GM18498 (cell line): ENCODE measurements at regions not wholly inside any gene's neighbourhood (a gene's known extent, or its start where the extent isn't known, plus 50 kb on each side); places are given as distances from the start of the nearest gene placed in this dataset.

Source experiments
- ATAC-seq: cut with Tn5 transposase; IDR thresholded peaks from one replicate; pipeline ENCODE4 v1.9.1; 2021; ENCODE audit warnings: mild to moderate bottlenecking, moderate library complexity; ENCODE audit not compliant: unreplicated experiment

DNA sequence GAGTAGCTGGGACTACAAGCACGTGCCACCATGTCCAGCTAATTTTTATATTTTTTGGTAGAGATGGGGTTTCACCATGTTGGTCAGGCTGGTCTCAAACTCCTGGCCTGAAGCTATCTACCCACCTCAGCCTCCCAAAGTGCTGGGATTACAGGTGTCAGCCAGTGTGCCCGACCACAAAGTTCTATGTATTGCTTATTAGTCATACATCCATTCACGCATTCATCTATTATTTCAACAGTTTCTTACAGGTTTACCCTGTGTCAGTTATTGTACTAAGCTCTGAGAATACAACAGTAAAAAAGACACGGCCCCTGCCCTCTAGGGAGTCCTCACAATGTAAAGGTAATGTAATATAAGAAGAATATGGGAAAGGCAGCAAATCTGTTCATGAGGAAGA, 188.9 kb upstream of the BTG1 start:
- ATAC-seq, result no peak

DNA sequence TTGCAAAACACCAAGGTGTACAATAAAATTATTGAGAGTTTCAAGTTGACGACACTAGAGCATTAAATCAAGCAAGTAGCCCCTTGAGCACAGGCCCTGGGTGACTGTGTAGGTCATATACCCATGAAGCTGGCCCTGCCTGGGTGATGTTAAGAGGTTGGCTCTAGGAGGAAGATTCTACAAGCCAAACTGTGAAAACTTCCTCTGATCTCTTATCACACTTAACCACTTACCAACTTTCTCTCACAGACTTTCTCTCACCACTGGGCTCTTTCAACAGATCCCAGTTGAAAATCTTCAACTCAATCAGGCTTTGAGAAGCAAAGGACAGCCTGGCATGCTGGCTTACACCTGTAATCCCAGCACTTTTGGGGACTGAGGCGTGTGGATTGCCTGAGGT, 186.9 kb upstream of the BTG1 start:
- no peak for ATAC-seq

- no peak for ATAC-seq
These were observed 185.7 kb upstream of the BTG1 start for GRCh38 chr12:92331383-92331782.

DNA sequence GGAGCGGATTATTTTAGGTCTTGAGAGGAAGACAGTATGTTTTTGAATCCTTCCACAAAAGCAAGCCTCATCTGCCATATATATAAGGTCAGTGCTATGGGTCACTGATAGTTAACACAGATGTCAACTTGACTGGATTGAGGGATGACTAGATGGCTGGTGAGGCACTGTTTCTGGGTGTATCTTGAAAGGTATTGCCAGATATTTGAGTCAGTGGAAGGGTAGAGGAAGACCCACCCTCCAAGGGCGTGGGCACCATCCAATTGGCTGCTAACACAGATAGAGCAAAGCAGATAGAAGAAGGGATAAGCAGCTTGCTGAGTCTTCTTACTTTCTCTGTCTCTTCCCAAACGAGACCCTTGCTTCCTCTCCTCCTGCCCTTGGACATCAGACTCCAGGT, 185.0 kb upstream of the BTG1 start:
- ATAC-seq, result no peak

GRCh38 chr12:92326877-92327276, 181.2 kb upstream of the BTG1 start:
- no peak for ATAC-seq

DNA sequence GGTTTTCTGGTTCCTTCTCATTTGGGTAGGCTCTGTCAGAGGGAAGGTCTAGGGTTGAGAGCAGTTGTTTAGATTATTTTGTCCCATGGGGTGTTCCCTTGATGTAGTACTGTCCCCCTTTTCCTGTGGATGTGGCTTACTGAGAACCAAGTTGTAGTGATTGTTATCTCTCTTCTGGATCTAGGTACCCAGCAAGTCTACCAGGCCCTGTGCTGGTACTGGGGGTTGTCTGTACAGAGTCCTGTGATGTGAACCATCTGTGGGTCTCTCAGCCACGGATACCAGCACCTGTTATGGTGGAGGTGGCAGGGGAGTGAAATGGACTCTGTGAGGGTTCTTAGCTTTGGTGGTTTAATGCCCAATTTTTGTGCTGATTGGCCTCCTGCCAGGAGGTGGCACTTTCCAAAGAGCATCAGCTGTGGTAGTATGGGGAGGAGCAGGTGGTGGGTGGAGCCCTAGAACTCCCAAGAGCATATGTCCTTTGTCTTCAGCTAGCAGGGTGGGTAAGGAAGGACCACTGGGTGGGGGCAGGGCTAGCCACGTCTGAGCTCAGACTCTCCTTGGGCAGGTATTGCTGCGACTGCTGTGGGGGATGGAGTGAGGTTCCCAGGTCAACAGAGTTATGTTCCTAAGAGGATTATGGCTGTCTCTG, 179.3 kb upstream of the BTG1 start:
- ATAC-seq, result no peak

DNA sequence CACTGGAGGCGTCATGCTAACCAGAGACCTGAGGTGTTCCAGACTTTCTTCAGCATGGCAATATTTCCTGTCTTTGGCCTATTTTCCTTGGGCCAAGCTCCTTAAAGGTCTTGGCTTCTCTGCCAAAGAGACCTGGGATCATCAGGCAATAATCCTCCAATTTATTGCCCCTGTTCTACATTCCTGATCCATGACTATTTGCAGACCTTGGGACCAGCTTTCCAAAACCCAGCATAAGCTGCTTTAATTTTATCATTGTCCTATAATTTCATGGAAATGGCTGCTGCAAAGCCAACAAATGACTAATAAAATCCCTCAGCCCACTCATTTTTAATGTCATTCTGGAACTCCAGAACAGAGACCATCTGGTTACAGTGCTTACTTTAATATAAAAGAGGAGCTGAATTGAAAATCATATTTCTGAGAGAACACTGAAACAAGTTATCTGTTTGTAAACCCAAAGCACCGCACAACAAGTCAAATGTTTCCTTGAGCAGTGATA, 166.9 kb upstream of the BTG1 start:
- no peak for ATAC-seq

- no peak for ATAC-seq
These were observed 158.9 kb upstream of the BTG1 start for GRCh38 chr12:92304371-92305055.

DNA sequence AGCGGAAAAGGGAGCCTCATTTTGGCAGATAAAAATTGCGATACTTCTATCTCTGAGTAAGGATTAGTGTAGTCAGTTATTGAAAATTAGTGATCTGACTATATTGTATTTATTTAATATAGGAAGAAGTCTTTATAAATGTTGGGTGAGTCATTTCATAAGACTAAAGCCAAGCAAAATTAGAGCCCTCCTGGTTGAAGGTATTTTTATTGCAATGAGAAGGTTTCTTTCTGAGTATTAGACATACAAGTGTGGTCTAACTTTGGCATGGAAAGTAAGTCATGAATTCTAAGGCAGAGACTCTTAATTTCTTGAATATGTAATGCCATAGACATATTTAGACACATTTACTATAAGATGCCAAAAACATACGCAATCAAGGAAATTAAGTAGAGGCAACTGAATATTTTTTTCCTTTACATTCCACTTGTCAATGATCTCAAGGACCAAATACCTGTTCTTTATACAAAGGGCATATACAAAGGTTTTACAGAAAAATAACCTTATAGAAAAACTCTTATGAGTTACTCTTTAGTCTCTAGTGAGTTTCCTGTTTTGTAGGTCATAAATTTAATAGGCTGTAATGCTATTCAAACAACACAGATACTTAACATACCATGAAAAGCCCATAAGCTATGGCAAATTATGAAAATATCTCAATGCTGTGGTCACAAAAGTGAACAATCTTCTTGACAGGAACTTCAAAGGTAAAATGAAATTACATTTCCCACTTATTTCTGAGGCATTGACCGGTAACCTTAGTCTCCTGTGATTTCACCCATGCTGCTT, 156.6 kb upstream of the BTG1 start:
- ATAC-seq, result no peak

DNA sequence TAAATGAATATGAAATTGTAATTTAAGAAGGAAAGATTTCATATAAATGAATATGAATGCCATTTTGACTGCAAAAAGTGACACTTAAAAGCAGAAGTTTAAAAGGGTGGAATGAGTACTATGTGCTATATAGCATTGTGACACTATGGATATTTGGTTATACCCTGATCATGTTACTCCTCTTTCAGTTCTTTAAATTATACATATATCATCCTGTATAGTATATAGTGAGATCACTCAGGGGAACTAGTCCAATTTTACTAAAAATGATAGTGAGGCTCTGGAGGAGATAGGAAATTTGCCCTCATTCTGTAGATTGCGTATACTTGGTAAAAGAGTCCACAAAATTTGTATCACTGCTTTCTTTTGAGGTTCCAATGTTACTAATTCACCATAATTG, 155.7 kb upstream of the BTG1 start:
- ATAC-seq, result no peak

GRCh38 chr12:92300777-92301176, 155.1 kb upstream of the BTG1 start:
- no peak for ATAC-seq

DNA sequence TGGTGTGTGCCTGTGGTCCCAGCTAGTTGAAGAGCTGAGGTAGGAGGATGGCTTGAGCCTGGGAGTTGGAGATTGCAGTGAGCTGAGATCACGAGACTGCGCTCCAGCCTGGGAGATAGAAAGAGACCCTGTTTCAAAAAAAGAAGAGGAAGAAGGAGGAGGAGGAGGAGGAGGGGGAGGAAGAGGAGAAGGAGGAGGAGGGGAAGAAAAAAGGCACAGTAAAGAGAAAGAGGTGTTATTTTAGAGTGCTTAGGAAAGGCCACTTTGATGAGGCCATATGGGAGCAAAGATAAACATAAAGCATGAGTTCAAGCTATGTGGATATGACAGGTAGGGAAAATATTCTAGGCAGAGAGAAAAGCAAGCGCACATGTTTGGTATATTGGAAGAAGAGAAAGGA, 154.1 kb upstream of the BTG1 start:
- no peak for ATAC-seq

DNA sequence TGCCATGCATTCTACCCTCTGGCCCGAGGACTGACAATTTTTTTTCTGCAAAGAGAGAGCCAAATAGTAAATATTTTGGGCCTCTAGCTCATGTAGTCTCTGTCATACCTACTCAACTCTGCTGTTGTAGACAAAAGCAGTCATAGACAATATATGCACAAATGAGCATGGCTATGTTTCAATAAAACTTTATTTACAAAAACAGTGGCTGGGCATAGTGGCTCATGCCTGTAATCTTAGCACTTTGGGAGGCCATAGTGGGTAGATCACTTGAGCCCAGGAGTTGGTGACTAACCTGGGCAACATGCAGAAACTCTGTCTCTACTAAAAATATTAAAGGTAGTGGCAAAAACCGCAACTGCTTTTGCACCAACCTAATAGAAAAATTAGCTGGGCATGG, 153.7 kb upstream of the BTG1 start:
- ATAC-seq, result no peak

DNA sequence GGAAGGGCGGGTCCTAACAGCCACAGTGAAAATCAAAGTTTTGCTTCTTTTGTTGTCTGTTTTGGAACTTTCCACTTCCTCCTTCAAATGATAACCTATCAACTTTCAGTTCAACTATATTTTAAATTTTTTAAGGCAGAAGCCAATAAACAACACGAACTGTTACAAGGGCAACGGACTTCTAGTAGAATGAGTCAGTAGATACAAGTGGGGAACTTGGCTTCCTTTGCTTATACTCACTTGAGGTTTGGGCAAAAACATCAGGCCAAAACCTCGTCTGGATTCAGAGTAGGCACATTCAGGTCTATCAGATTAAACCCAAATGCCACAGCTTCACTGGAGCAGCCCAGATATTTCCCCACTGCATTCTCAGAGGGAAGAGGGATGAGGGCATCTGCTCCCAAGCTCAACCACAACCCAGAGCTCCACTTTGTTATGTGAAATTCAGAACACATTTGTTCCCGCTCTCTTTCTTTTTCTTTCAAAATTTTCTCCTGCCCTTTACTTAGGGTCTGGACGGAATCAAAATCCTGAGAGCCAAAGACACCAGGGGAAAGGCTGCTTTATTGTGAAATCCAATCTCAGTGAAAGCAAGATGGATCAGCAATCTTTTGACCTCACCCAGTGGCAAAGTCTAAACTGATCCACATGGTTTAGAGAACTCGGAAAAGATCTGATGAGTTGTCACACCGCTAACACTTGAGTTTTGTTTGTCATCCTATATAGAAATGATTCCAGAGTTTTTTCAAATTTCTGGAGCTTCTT, 152.5 kb upstream of the BTG1 start:
- ATAC-seq, result no peak

GRCh38 chr12:92297405-92297804, 151.8 kb upstream of the BTG1 start:
- no peak for ATAC-seq

DNA sequence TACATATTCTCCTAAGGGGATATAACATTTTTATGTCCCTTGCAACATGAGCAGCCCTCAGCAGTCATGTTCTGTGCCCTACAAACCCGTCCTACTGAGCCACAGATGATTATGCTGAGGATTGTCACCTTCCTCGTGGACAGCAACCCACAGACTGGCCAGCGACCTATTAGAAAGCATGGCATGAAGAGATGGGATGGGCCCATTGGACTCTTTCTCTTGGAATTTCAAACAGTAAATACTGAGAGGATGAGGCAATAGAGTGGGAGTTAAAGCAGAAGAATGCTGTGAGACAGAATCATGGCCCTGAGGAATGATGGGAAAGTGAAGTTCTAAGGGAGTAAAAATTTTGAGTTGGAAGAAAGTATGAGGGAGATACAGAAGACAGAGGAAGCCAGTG, 149.9 kb upstream of the BTG1 start:
- no peak for ATAC-seq

DNA sequence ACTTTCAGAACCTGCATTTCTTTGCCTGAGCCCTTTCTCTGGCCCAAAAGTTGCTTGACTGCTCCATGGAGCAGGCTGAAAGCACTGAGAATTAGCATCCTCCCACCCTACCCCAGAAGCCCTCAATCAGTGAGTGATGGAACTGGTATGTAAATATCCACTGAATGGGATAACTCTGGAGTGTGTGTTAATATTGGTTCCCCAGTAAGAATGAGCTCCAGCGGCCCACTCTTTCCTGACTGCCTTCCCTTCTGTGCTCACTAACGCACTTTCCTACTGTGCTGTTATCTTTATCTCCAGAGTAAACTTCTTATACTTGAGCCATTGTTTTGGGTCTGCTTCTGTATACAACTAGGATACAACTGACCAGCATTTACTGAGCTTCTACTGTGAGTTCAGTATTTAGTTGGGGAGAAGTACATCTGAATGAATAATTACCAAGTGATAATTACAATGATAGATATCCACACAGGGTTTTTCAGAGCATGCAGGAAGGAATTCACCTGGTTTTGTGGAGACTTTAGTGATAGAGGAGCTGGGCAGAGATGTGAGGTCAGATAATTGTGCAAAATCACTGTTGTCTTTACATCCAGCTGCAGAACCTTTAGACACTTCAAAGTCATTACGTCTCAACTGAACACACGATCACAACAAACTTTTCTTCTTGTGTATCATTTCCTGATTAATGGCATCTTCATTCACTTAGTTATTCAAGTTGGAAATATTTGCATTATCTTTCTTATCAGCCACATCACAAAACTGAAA, 149.2 kb upstream of the BTG1 start:
- no peak for ATAC-seq

GRCh38 chr12:92292016-92292415, 146.4 kb upstream of the BTG1 start:
- ATAC-seq, result no peak

GRCh38 chr12:92290886-92291285, 145.2 kb upstream of the BTG1 start:
- ATAC-seq, result no peak

DNA sequence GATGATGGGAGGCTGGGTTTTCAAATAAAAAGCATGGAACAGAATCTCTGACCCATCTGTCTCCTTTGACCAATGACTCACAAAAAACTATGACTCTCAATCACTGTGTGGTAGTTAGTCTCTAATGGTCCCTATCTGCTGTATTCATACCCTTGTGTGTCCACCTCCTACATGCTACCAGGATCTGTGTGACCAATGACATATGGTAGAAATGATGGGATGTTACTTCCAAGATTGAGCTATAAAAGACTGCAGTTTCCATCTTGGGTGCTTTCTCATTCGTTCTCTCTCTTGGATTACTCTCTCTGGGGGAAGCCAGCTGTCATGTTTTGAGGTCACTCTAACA, 144.7 kb upstream of the BTG1 start:
- ATAC-seq, result no peak
